ENCODE measurements at regions not wholly inside any gene's neighbourhood (a gene's known extent, or its start where the extent isn't known, plus 50 kb on each side); places are given as distances from the start of the nearest gene placed in this dataset.

GRCh38 chr1:106120789-106121188 lies 935.7 kb upstream of the PRMT6 start:
- Histone ChIP-seq H3K4me3 (no peak overlapping the region), H3K27me3 (no peaks in the 10 kb centered on the region), H3K27ac (no peak overlapping the region), H3K9me3 (no peaks in the 10 kb centered on the region), H3K4me1 (no peaks in the 10 kb centered on the region), H3K36me3 (no peaks in the 10 kb centered on the region)
- no peak for TF ChIP-seq CTCF (IDR thresholded peaks at IDR 0.05)
- ATAC-seq = no peak
- intact Hi-C loops (cut with DNase I) = no loop called here
- WGBS, 2 donors = 52 to 78% methylated on average over 2 of the region's 2 CpGs
- FAIRE-seq = no peak
- no peak for DNase-seq

GRCh38 chr1:106121728-106122127 lies 934.7 kb upstream of the PRMT6 start:
- Histone ChIP-seq H3K27ac (no peak overlapping the region), H3K27me3 (no peaks in the 10 kb centered on the region), H3K9me3 (no peaks in the 10 kb centered on the region), H3K36me3 (no peaks in the 10 kb centered on the region), H3K4me1 (no peaks in the 10 kb centered on the region), H3K4me3 (no peak overlapping the region)
- intact Hi-C loops (cut with DNase I) = no loop called here
- FAIRE-seq (no peak), ATAC-seq (no peak), DNase-seq (peak in 1 of 6 donors; percentile 47)
- no peak for TF ChIP-seq CTCF (IDR thresholded peaks at IDR 0.05)
- 69 to 85% methylated on average over 6 of the region's 6 CpGs for WGBS, 2 donors

- intact Hi-C loops (cut with DNase I) = no loop called here
- Histone ChIP-seq H3K36me3 (no peaks in the 10 kb centered on the region), H3K4me3 (no peak overlapping the region), H3K4me1 (no peaks in the 10 kb centered on the region), H3K27ac (no peak overlapping the region), H3K27me3 (no peaks in the 10 kb centered on the region), H3K9me3 (peaks cover 0 to 4% (median 0%) of the 10 kb centered on the region in 4 donors)
- TF ChIP-seq CTCF (IDR thresholded peaks at IDR 0.05) = no peak
- DNase-seq (no peak), ATAC-seq (no peak), FAIRE-seq (no peak)
- WGBS, 2 donors = 15 to 16% methylated on average over 3 of the region's 3 CpGs
Observed at GRCh38 chr1:106134561-106134960, 921.9 kb upstream of the PRMT6 start.

- intact Hi-C loops (cut with DNase I) = no loop called here
- WGBS, 2 donors = 76 to 82% methylated on average over 5 of the region's 5 CpGs
- no peak for TF ChIP-seq CTCF (IDR thresholded peaks at IDR 0.05)
- Histone ChIP-seq H3K27ac (no peak overlapping the region), H3K4me1 (no peaks in the 10 kb centered on the region), H3K9me3 (no peaks in the 10 kb centered on the region), H3K4me3 (no peak overlapping the region), H3K27me3 (no peaks in the 10 kb centered on the region), H3K36me3 (no peaks in the 10 kb centered on the region)
- FAIRE-seq (no peak), DNase-seq (no peak), ATAC-seq (no peak)
Observed at GRCh38 chr1:106173101-106173500, 883.4 kb upstream of the PRMT6 start.

GRCh38 chr1:106178791-106179190 lies 877.7 kb upstream of the PRMT6 start:
- no peak overlapping the region for H3K4me3 ChIP-seq
- no peaks in the 10 kb centered on the region for H3K9me3 ChIP-seq
- ATAC-seq = no peak
- H3K27ac ChIP-seq = no peak overlapping the region
- no peak for TF ChIP-seq CTCF (IDR thresholded peaks at IDR 0.05)
- intact Hi-C loops (cut with DNase I) = no loop called here
- no peak for DNase-seq
- H3K4me1 ChIP-seq = no peaks in the 10 kb centered on the region
- no peak for FAIRE-seq
- H3K36me3 ChIP-seq = no peaks in the 10 kb centered on the region
- no peaks in the 10 kb centered on the region for H3K27me3 ChIP-seq

All from pancreas (tissue), 10 donors.